H9 (cell line): ENCODE measurements at regions not wholly inside any gene's neighbourhood (a gene's known extent, or its start where the extent isn't known, plus 50 kb on each side); places are given as distances from the start of the nearest gene placed in this dataset.

ENCODE experiments used
- DNase-seq: peaks from one replicate; pipeline ENCODE4 v3.0.0-alpha.2; 2017
- H2AFZ ChIP-seq: one replicate; pipeline ENCODE4 v1.6.1; 2013; ENCODE audit warnings: mild to moderate bottlenecking, low read length, control low read depth, moderate library complexity
- H2AK5ac ChIP-seq: 2 replicates; pipeline ENCODE4 v1.6.1; 2013; ENCODE audit warnings: low read length, control low read depth, mixed read lengths; ENCODE audit not compliant: insufficient read length
- H2BK120ac ChIP-seq: one replicate; pipeline ENCODE4 v1.6.1; 2013; ENCODE audit warnings: low read depth, mild to moderate bottlenecking, low read length, control low read depth, inconsistent platforms; ENCODE audit not compliant: poor library complexity, severe bottlenecking
- H2BK12ac ChIP-seq: 2 replicates; pipeline ENCODE4 v1.6.1; 2013; ENCODE audit warnings: low read length, control low read depth, mixed read lengths, low read depth; ENCODE audit not compliant: insufficient read length
- H2BK15ac ChIP-seq: 2 replicates; pipeline ENCODE4 v1.6.1; 2013; ENCODE audit warnings: low read depth, low read length, control low read depth
- H2BK20ac ChIP-seq: one replicate; pipeline ENCODE4 v1.6.1; 2013; ENCODE audit warnings: low read depth, mild to moderate bottlenecking, low read length, control low read depth, inconsistent platforms; ENCODE audit not compliant: poor library complexity, severe bottlenecking
- H2BK5ac ChIP-seq: 2 replicates; pipeline ENCODE4 v1.6.1; 2013; ENCODE audit warnings: low read length, control low read depth, mixed read lengths; ENCODE audit not compliant: insufficient read length
- H3K14ac ChIP-seq: 2 replicates; pipeline ENCODE4 v1.6.1; 2013; ENCODE audit warnings: low read length, control low read depth; ENCODE audit not compliant: insufficient read depth
- H3K18ac ChIP-seq: 2 replicates; pipeline ENCODE4 v1.6.1; 2013; ENCODE audit warnings: low read depth, mild to moderate bottlenecking, mixed read lengths, low read length, control low read depth; ENCODE audit not compliant: insufficient read length
- H3K23ac ChIP-seq: 2 replicates; pipeline ENCODE4 v1.6.1; 2013; ENCODE audit warnings: low read length, control low read depth, mixed read lengths, low read depth; ENCODE audit not compliant: insufficient read length
- H3K23me2 ChIP-seq: 2 replicates; pipeline ENCODE4 v1.6.1; 2013; ENCODE audit warnings: low read depth, mild to moderate bottlenecking, mixed read lengths, low read length, control low read depth; ENCODE audit not compliant: insufficient read length, poor library complexity, severe bottlenecking
- H3K27ac ChIP-seq: 2 replicates; pipeline ENCODE4 v1.5.1; 2013; ENCODE audit warnings: low read length, control low read depth, mixed read lengths, low read depth; ENCODE audit not compliant: insufficient read length
- H3K27me3 ChIP-seq: 2 replicates; pipeline ENCODE4 v1.6.1; 2013; ENCODE audit warnings: low read length, control low read depth, inconsistent platforms; ENCODE audit not compliant: insufficient read depth
- H3K4ac ChIP-seq: 2 replicates; pipeline ENCODE4 v1.6.1; 2013; ENCODE audit warnings: low read depth, mild to moderate bottlenecking, control low read depth, inconsistent platforms, low read length, moderate library complexity
- H3K4me1 ChIP-seq: 2 replicates; pipeline ENCODE4 v1.6.1; 2013; ENCODE audit warnings: low read length, control low read depth, inconsistent platforms; ENCODE audit not compliant: insufficient read depth
- H3K4me2 ChIP-seq: 2 replicates; pipeline ENCODE4 v1.6.1; 2013; ENCODE audit warnings: low read length, control low read depth, mixed read lengths; ENCODE audit not compliant: insufficient read length, insufficient read depth
- H3K56ac ChIP-seq: 2 replicates; pipeline ENCODE4 v1.6.1; 2013; ENCODE audit warnings: low read depth, mild to moderate bottlenecking, mixed read lengths, low read length, control low read depth; ENCODE audit not compliant: insufficient read length
- H3K79me1 ChIP-seq: 2 replicates; pipeline ENCODE4 v1.6.1; 2013; ENCODE audit warnings: low read depth, mild to moderate bottlenecking, moderate library complexity, low read length, control low read depth, inconsistent platforms; ENCODE audit not compliant: insufficient read depth, poor library complexity, severe bottlenecking
- H3K79me2 ChIP-seq: 2 replicates; pipeline ENCODE4 v1.6.1; 2013; ENCODE audit warnings: low read length, control low read depth, inconsistent platforms; ENCODE audit not compliant: insufficient read depth
- H3K9ac ChIP-seq: 2 replicates; pipeline ENCODE4 v1.6.1; 2013; ENCODE audit warnings: low read length, control low read depth, mixed read lengths; ENCODE audit not compliant: insufficient read length; ENCODE audit errors: extremely low read depth
- H3K9me3 ChIP-seq: one replicate; pipeline ENCODE4 v1.6.1; 2013; ENCODE audit warnings: low read depth, low read length, inconsistent platforms; ENCODE audit not compliant: control insufficient read depth
- H3T11ph ChIP-seq: one replicate; pipeline ENCODE4 v1.6.1; 2013; ENCODE audit warnings: mild to moderate bottlenecking, low read length, control low read depth, inconsistent platforms
- H4K20me1 ChIP-seq: one replicate; pipeline ENCODE4 v1.6.1; 2013; ENCODE audit not compliant: control insufficient read depth, insufficient read length, insufficient read depth
- H4K5ac ChIP-seq: 2 replicates; pipeline ENCODE4 v1.6.1; 2013; ENCODE audit warnings: low read depth, mild to moderate bottlenecking, mixed read lengths, low read length, control low read depth; ENCODE audit not compliant: insufficient read length
- H4K8ac ChIP-seq: replicated peaks from 2 replicates; pipeline ENCODE4 v1.6.1; 2013; ENCODE audit warnings: low read length, control low read depth, mixed read lengths, low read depth; ENCODE audit not compliant: insufficient read length
- H4K91ac ChIP-seq: 2 replicates; pipeline ENCODE4 v1.6.1; 2013; ENCODE audit warnings: low read depth, mild to moderate bottlenecking, moderate library complexity, mixed read lengths, low read length, control low read depth; ENCODE audit not compliant: insufficient read length
- H3K27ac Mint-ChIP-seq, 3 experiments: 2 replicates in 2 of 3; 3 replicates in 1 of 3; pipeline ENCODE4 v1.8.0; 2020 to 2021; ENCODE audit warnings: mixed read lengths in 3 of 3, mild to moderate bottlenecking in 1 of 3, moderate library complexity in 1 of 3
- H3K27me3 Mint-ChIP-seq: 2 replicates; pipeline ENCODE4 v1.8.0; 2021; ENCODE audit warnings: low read depth, mild to moderate bottlenecking, moderate library complexity, mixed read lengths
- H3K36me3 Mint-ChIP-seq, 3 experiments: 2 replicates in 2 of 3; 3 replicates in 1 of 3; pipeline ENCODE4 v1.8.0; 2020 to 2021; ENCODE audit warnings: low read depth in 3 of 3, mixed read lengths in 3 of 3; ENCODE audit not compliant: insufficient read depth in 1 of 3
- H3K4me1 Mint-ChIP-seq, 2 experiments: 2 replicates each; pipeline ENCODE4 v1.8.0; 2020; ENCODE audit warnings: mixed read lengths in 2 of 2
- H3K4me3 Mint-ChIP-seq, 2 experiments: 2 replicates in 1 of 2; 3 replicates in 1 of 2; pipeline ENCODE4 v1.8.0; 2020 to 2021; ENCODE audit warnings: mild to moderate bottlenecking in 2 of 2, mixed read lengths in 2 of 2, moderate library complexity in 1 of 2
- H3K9me3 Mint-ChIP-seq, 2 experiments: 2 replicates in 1 of 2; 3 replicates in 1 of 2; pipeline ENCODE4 v1.8.0; 2020; ENCODE audit warnings: mild to moderate bottlenecking in 2 of 2, mixed read lengths in 2 of 2, moderate library complexity in 1 of 2
- WGBS: extraction: QIAGEN DNeasy Blood & Tissue Kit; methylation state at CpG from one replicate; pipeline ENCODE4 v1.1.7; 2013; ENCODE audit warnings: missing lambda C conversion rate, low lambda C conversion rate, mixed read lengths; ENCODE audit not compliant: insufficient read length; ENCODE audit errors: extremely low coverage; 5-methylcytosine and 5-hydroxymethylcytosine counted together
- TF ChIP-seq, protein P1 (sequence below): fragments of 200-600 bp; sonication (generic); conservative IDR thresholded peaks from 3 replicates; pipeline ENCODE4 v1.8.0; 2021; ENCODE audit warnings: antibody characterized with exemption, mild to moderate bottlenecking

DNA sequence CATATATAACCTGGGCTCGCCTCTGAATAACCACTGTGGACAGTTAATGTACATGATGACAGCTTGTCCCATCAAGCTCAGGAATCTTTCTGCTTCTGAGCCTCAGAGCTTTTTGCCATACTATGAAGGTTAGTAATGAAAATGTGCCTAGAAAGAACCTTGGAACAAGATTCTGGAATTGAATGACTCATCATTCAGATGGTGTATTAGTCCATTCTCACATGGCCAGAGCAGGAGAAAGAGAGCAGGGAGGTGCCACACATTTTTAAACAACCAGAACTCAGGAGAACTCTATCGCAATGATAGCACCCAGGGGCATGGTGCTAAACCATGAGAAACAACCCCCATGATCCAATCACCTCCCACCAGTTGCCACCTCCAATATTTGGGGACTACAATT is 542.1 kb downstream of the PRR16 start:
- Histone ChIP-seq H3T11ph (no peak overlapping the region), H2BK15ac (no peak overlapping the region), H4K20me1 (no peaks in the 10 kb centered on the region), H2BK20ac (no peak overlapping the region), H3K14ac (no peak overlapping the region), H3K27me3 (no peaks in the 10 kb centered on the region), H2BK12ac (no peak overlapping the region), H3K27ac (no peak overlapping the region), H3K4ac (no peak overlapping the region), H4K8ac (no peak overlapping the region), H3K9me3 (no peaks in the 10 kb centered on the region), H2AK5ac (no peak overlapping the region), H3K79me1 (no peaks in the 10 kb centered on the region), H3K23ac (no peak overlapping the region), H3K9ac (no peak overlapping the region), H2AFZ (no peak overlapping the region), H2BK120ac (no peak overlapping the region), H3K18ac (no peak overlapping the region), H3K4me2 (no peak overlapping the region), H3K4me1 (no peaks in the 10 kb centered on the region), H2BK5ac (no peak overlapping the region), H3K79me2 (no peaks in the 10 kb centered on the region), H4K5ac (no peak overlapping the region), H3K23me2 (no peaks in the 10 kb centered on the region), H4K91ac (no peak overlapping the region), H3K56ac (no peak overlapping the region)
- H3K9me3 Mint-ChIP-seq: no peaks in the 10 kb centered on the region
- TF ChIP-seq, protein P1, sequence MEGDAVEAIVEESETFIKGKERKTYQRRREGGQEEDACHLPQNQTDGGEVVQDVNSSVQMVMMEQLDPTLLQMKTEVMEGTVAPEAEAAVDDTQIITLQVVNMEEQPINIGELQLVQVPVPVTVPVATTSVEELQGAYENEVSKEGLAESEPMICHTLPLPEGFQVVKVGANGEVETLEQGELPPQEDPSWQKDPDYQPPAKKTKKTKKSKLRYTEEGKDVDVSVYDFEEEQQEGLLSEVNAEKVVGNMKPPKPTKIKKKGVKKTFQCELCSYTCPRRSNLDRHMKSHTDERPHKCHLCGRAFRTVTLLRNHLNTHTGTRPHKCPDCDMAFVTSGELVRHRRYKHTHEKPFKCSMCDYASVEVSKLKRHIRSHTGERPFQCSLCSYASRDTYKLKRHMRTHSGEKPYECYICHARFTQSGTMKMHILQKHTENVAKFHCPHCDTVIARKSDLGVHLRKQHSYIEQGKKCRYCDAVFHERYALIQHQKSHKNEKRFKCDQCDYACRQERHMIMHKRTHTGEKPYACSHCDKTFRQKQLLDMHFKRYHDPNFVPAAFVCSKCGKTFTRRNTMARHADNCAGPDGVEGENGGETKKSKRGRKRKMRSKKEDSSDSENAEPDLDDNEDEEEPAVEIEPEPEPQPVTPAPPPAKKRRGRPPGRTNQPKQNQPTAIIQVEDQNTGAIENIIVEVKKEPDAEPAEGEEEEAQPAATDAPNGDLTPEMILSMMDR: no peak
- no peaks in the 10 kb centered on the region for H3K27me3 Mint-ChIP-seq
- no CpG with 5 or more reads among the region's 2 CpGs for WGBS
- no peak for DNase-seq
- no peaks in the 10 kb centered on the region for H3K36me3 Mint-ChIP-seq
- no peak overlapping the region for H3K4me3 Mint-ChIP-seq
- no peak overlapping the region for H3K27ac Mint-ChIP-seq
- H3K4me1 Mint-ChIP-seq: no peaks in the 10 kb centered on the region
